ENCODE measurements at regions not wholly inside any gene's neighbourhood (a gene's known extent, or its start where the extent isn't known, plus 50 kb on each side); places are given as distances from the start of the nearest gene placed in this dataset.
A peak's percentile ranks its signal among the peaks of the same experiment; 100 is the strongest.
"Not testable (repeated sequence)": the region's sequence is repeated elsewhere in the genome, so short reads cannot be mapped to it uniquely, and the experiment has no call there.

DNA sequence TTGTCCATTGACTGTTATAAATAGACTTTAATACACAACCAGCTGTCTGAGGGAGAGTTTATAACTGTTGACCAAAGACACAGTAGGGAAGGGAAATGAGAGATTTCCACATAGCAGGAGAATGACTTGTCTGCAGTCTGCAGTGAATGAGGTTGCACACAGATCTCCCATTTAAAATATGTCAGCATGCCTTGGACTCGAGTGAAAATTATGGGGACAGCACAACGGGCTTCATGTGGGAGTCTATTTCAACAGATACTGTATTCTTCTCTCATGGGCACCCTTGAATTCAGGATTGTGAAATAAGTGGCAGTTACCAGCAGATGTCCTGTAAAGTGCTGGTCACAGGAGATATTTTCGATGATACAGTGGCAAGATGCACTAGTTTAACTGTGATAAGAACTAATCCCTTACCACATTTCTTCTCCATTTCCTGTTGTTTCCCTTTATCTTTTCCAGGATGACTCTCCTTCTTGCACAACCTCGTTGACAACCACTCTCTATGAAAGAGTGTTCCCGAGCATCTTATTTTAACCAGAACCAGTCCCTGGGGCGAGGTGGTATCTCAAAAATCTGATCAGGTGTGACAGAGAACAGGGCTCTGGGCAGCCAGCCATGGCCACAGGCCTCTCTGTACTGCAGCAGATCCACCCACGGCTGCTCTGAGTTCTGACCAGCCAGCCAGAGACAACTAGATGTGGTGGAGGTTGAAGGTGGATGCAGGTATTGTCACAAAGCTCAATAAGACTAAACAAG lies 51.5 kb upstream of the MAP3K1 start:
- no peak for DNase-seq

DNA sequence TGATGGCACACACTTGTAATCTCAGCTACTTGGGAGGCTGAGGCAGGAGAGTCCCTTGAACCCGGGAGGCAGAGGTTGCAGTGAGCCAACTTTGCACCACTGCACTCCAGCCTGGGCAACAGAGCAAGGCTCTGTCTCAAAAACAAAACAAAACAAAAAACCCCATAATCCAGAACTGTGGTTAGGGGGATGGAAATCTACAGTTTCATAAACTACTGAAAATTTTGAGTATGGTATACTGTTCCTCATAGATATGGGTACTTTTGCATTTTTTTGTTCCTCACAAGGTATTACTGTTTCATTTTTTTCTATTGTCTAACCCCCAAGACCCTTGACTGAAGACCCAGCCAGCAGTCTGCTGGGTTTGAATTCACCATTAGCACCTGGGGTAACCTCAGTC lies 52.2 kb upstream of the MAP3K1 start:
- DNase-seq: no peak

DNA sequence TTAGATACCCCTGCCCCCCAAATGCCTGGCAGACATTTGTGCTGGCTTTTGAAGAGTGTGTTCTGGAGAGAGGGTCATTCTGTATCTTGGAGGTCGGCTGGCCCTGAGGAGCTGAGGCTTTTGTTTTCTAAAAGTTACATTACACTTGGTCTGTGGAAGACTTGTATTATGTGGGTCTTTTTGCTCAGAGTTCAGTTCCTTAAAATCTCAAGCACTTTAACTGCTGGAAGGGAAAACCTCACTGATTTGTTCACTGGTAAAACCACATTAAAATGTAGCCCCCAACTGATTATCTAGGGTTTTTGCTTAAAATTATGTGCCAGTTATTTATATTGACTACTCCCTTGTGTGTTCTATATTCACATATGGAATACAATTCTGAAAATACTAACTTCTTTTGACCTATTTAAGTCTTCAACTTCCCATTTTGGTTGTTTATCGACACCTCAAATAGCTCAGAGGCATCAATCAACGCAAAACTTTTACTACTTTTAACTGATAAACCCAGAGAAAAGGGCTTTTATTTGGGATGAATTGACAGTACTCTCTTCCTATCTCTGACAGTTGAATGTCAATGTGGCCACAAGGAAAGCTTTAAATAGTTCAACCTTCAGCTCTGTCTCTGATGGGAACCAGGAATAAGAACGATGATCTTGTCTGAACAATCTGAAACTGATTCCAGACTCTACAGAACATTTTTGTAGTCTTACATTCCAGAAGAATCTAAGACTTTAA lies 54.0 kb upstream of the MAP3K1 start:
- no peak for DNase-seq

DNA sequence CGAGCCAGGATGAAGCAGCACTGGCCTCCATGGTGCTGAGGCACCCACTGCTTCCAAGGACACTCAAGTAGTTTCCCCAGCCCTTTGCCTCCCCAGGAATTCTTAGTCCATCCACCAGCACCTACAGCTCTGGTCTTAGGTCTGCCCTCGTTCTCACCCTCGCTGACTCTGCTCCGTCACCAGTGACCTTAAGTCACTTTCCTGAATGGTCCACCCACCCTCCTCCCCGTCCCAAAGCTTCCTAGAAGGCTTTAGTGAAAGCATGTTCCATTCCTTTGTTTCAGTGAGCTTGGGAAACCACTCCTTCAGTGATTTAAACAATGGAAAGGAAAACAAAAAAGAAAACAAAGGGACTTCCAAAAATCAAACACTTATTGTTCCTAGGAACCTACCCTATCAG lies 54.6 kb upstream of the MAP3K1 start:
- DNase-seq: no peak

DNA sequence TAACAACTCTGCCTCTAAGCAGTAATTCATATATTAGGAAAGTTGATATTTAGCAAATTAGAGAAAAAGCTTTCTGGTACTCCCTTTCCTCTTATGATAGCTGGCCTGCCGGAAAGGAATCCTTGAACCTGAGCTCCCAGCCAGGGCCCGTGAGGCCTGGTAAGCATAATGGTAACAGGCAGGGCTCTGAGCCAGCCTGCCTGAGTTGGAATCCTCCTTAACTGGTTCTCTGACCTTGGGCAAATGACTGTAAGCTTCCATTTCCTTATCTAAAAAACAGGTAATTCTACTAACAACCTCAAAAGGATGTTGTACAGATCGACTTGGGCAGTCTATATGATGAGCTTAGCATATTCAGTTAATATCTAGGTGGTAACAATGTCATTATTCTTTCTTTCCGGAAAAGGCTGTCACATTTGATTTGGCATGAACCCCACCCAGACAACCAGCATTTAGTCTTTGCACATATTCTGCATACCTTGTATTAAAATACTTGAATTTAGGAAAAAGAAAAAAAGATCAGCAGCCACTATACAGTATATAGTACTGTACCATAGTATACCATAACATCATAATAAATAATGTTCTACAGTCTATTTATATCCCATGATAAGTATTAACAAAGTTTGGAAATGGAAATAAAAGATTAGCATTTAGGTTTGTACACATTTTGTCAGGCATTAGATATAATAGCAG lies 55.7 kb upstream of the MAP3K1 start:
- DNase-seq: no peak

DNA sequence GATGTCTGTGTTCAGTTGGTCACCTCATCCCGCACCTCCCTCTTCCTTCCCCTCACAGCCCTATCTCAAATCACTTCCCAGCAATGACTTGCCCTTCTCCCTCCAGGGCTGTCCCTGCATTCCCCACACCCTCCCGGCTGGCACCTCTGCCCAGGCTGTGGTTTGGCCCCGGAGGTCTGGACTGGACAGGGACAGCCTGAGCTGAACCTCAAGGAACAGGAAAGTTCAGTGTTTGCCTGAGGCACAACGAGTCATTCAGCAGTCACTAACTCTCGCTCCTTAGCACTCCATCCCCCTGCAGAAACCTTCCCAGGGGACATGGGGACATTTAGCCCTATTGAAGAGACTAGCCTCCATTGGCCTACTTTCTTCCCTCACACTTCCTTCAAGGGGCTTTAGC lies 58.3 kb upstream of the MAP3K1 start:
- no peak for DNase-seq

DNA sequence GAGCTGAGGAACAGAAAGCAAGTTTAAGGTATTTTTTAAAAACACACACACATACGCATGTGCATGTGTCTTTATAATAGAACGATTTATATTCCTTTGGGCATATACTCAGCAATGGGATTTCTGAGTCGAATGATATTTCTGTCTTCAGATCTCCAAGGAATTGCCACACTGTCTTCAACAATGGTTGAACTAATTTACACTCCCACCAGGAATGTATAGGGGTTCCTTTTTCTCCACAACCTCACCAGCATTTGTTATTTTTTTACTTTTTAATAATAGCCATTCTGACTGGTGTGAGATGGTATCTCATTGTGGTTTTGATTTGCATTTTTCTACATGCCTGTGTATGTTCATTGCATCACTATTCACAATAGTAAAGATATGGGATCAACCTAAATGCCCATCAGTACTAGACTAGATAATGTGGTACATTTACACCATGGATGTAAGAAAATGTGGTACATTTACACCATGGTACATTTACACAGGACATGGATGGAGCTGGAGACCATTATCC lies 60.3 kb upstream of the MAP3K1 start:
- DNase-seq: no peak

DNA sequence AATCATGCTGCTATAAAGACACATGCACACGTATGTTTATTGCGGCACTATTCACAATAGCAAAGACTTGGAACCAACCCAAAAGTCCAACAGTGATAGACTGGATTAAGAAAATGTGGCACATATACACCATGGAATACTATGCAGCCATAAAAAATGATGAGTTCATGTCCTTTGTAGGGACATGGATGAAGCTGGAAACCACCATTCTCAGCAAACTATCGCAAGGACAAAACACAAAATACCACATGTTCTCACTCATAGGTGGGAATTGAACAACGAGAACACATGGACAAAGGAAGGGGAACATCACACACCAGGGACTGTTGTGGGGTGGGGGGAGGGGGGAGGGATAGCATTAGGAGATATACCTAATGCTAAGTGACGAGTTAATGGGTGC lies 61.8 kb upstream of the MAP3K1 start:
- DNase-seq: not testable (repeated sequence)

DNA sequence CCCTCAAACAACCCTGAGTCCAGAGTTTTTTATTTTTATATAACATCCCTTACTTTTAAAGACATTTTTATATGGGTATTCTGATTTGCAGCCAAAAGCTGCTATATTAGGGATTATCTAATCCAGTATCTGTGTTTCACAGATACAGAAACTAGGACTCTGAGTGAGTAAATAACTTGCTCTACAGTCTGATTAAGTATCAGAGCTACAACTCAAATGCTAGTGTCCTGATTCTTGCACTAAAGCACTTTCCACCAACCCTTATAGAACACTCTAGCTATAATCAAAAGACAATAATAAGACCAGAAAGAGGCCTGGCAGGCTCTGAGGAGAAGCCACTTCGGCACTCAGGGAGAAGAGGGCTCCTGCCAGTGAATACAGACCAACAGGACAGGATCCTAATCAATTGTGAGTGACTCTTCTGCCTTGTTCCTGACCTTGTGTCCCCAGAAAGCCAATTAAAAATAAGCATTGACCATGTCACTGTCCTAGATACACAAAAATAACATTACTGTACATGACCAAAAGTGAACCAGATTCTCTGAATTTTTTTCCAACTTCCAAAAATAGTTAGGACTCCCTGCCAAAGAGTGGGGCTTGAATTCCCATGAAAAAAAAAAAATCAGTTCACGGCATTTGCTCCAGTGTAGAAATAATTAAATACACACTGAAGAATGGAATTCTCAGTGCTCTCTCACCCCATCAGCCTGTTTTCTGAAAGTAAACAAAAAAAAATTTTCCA lies 63.6 kb upstream of the MAP3K1 start:
- no peak for DNase-seq

DNA sequence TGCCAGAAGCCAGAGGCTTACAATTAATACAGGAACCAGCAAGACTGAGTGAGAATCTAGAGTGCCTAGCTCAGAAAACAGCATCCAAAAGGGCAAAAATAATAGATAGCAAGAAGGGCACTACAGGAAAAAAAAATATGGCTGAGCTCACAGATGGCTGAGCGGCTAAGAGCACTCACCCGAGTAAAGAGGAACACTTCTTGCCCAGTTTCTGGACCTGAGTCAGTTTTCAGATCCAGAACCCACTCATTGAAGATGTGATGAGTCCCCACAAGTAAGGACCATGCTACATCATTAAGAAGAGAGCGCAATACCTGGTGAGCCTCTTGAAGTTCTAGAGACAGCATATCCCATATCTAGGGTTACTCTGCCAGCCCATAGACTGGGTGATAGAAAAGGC lies 65.5 kb upstream of the MAP3K1 start:
- DNase-seq: no peak

DNA sequence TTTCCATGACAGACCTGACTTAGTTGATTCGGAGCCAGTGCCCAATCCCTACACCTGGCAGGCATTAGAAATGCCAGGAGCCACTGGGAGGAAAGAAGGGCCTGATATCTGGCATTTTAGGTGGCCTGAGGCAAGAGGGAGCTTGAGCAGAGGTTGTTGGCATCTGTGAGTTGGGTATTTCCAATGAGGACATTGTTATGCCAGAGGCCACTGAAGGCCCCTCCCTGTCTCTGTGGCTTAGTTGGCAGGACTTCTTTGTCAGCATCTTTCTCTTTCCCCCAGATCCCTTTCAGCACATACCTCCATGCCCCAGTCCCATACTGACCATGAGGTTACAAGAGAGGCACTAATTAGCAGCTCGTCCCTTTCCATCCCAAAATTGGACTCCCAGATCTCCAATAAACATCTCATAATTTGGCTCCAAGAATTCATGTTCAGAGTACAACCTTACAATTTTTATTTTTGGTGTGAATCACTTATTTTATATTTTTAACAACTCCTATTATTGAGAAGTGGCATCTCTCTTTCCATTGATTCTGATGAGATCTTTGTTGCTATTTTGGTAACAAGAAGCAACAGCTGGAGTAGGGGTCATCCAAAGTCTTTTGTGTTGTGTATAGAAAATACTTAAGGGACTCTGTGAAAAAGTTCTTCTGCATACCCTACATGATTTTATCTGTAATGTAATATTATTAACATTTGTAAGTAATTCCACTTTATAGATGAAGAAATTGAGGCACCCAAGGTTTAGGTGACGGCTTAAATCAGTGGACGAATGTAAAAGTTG lies 68.6 kb upstream of the MAP3K1 start:
- no peak for DNase-seq

DNA sequence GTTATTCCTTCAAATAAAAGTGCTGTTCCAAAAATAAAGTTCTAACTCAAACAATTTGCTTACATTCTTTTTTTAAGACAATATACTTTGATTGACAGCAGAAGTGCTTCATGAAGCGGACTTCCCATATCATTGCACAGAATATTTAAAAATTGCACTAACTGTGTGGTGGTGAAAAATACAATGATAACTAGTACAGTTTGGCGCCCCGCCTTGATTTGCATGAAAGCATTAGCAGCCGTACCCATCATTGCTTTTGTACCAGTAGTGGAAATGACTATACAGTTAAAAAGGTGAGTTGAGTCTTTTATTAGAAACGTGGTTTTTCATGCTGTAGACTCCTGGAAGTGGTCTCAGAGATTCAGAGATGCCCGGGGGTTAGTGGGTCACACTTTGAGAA lies 69.5 kb upstream of the MAP3K1 start:
- no peak for DNase-seq

DNA sequence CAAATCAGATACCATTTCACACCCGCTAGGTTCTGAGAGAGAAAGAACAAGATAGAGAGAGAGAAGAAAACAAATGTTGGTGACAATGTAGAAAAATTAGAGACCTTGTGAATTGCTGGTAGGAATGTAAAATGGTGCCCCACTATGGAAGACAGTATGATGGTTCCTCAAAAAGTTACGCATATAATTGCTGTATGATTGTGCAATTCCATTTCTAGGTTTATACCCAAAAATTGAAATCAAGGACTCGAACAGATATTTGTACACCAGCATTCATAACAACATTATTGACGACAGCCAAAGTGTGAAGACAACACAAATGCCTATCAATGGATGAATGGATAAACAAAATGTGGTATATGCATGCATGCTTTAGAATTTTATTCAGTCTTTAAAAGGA lies 74.5 kb upstream of the MAP3K1 start:
- no peak for DNase-seq

DNA sequence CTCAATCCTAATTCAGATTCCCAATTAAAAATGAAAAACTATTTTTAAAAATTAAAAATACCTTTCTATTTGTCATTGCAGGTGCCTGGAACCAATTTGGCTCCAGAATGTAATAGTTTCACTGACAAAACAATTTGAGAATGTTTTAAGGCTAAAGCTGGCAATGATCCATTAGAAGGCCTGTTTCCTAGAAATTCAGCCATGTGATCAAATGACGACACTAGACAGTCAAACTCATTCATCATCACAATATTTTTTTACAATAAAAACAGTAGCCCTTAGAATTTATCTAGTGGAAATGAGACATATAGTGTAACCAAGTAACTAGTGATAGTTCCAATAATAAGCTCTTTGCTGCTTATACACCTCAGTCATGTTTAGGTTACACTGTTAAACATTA lies 75.4 kb upstream of the MAP3K1 start:
- no peak for DNase-seq

DNA sequence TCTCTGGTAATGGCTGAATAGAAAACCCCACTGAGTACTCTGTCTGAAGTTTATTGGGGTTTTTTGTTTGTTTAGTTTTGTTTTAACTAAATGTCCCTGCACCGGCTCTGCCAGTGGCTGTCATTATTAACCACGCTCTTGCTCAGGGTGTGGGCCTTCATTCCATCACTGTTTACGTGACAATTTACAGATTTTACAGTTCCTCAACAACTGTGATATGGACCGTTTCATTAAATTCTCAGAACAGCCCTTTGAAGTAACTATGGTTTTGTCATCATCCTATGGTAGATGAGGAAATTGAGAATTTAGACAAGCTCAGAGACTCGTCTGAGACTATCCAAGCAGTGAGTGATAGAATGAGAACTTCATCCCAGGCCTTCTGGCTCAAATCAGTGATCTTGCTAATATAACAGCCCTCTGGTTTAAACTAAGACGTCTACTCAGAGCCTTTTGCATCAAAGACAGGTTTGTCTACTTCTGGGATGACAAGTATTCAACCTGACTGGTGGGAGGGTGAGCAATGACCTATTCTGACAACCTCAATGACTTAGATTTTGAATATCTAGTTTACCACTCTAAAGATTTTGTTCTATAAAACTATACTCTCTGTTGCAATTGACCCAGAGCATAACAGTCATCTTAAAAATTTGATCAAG lies 77.3 kb upstream of the MAP3K1 start:
- no peak for DNase-seq

DNA sequence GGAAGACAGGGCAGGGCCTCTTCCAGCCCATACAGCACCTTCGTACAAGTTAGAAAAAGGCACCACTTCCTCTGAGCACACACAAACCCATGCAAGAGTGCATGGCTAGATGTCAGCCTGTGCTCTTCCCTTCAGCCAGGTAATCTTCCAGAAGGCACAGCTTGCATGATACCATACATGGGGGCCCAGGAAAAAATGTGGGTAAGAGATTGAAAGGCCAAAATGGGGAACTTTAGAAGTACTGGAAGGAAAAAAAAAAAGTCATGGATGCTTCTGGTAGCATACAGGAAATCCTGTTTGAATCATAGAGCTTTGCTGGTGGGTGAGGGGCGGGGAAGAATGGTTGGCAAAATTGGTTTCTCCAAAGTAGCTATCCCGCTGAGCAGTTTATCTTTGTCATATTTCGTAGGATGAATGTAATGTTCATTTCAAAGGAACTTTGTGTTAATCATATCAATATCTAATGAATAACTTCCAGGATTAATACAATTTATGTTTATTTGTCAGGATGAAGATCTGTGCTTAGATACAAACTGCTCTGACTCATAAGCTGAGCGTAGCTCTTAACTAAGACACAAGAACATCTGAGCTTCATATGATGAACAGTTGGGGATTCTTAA lies 78.2 kb upstream of the MAP3K1 start:
- no peak for DNase-seq

DNA sequence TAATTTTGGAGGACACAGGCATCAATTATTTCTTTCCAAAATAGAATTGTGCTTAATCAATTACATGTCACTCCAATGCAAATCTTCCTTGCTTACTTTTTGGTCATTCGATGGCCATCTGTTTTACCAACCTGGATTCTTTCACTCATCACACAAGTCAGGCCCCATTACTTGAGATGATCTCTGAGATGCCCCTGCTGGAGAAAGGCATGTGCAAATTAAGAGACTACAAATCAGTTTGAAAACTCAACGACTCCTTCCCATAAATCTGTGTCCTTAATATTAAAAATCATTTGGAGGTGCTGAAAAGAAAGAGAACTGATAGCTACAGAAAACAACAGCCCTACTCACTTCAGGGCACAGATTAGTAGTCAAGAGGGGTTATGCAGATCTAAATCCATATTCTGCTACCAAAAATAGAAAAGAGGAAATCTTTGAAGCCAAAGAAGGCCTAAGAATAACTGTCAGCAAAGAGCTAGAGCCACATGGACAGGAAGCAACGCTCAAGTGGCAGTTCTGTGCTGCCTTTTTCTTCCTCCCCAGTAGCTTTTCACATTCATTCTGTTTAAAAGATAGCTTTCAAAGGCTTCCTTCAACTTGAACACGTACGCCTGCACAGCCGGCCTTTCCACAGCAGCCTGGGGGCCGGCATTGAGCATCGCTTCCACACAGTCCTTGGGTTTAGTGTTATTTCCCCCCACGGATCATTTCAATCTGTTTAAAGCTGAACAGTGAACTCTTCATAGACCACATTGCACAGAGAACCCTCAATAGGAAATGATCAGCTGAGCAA lies 79.3 kb upstream of the MAP3K1 start:
- peak; percentile 59 for DNase-seq

DNA sequence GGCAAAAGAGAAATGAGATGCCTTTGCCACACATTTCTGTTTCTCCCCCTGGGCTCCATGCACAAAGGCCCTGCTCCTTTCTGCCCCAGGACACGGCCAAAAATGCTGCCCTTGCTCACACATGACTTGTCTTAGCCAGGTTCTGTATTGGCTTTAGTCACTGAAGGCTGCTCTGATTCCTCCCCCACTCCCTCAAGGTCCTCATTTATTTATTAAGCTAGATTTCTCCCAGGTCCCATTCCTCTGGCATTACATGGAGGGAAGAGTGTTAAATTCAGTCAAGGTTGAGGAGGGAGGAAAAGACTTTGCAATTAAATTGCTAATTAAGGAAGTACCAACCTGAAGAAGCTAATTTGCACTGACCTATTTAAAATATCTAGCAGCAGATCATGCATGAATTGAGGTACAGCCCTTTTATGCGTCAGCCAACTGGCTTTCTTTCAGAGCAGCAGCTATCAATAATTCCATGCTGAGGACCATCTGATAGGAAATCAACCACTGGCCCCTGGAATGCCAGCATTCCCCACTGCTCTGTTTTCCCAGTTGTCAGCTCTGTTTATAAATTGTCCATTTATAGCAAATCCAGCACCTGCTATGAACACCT lies 81.2 kb upstream of the MAP3K1 start:
- DNase-seq: peak; percentile 43

DNA sequence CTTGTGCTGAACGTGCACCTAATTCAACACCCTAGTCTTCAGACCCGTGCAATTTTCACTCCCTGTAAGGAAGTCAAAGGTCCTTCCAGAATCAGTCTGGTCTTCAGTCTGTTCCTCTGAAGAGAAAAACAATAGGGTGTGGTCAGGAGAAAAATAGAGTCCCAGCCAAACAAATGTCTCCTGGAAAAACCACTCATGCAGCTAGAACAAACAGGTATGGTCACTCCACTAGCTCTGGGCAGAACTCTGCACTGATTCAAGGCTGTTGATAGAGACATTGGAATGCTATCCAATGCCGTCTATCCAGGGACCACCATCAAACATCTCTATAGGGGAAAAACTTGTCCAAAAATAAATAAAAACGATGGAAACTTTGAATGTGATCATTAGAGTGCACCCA lies 81.8 kb upstream of the MAP3K1 start:
- peak; percentile 10 for DNase-seq

Measured in right kidney (tissue), 1 donor.